Mesothelial cell of epicardium (in vitro differentiated cells): ENCODE measurements at regions not wholly inside any gene's neighbourhood (a gene's known extent, or its start where the extent isn't known, plus 50 kb on each side); places are given as distances from the start of the nearest gene placed in this dataset.

Experiments
- DNase-seq, 2 experiments: peaks; one replicate each; pipeline ENCODE4 v3.0.0; 2021; ENCODE audit warnings: low spot score in 2 of 2; ENCODE audit not compliant: unreplicated experiment in 2 of 2
- H3K27ac Mint-ChIP-seq: 2 replicates; pipeline ENCODE4 v1.8.0; 2021; ENCODE audit warnings: mixed read lengths
- H3K27me3 Mint-ChIP-seq: 2 replicates; pipeline ENCODE4 v1.8.0; 2021; ENCODE audit warnings: low read depth, mixed read lengths
- H3K36me3 Mint-ChIP-seq: 2 replicates; pipeline ENCODE4 v1.8.0; 2021; ENCODE audit warnings: mixed read lengths
- H3K4me1 Mint-ChIP-seq: 2 replicates; pipeline ENCODE4 v1.8.0; 2021; ENCODE audit warnings: mixed read lengths
- H3K4me3 Mint-ChIP-seq: 2 replicates; pipeline ENCODE4 v1.8.0; 2021; ENCODE audit warnings: mild to moderate bottlenecking, moderate library complexity, mixed read lengths
- H3K9me3 Mint-ChIP-seq: 2 replicates; pipeline ENCODE4 v1.8.0; 2021; ENCODE audit warnings: mixed read lengths
- CTCF ChIP-seq: fragments of 200-600 bp; sonication (generic); IDR thresholded peaks from one replicate; pipeline ENCODE4 v1.5.0; 2021; ENCODE audit warnings: antibody characterized with exemption; ENCODE audit not compliant: unreplicated experiment

- Mint-ChIP-seq H3K27me3 (no peaks in the 10 kb centered on the region), H3K4me1 (no peaks in the 10 kb centered on the region), H3K27ac (no peak overlapping the region), H3K36me3 (peaks cover 6% of the 10 kb centered on the region), H3K4me3 (no peak overlapping the region), H3K9me3 (peaks cover 70% of the 10 kb centered on the region)
- TF ChIP-seq CTCF: no peak
- DNase-seq: no peak
These were observed 166.8 kb downstream of the ANKRD30B start for GRCh38 chr18:14914771-14915170.

DNA sequence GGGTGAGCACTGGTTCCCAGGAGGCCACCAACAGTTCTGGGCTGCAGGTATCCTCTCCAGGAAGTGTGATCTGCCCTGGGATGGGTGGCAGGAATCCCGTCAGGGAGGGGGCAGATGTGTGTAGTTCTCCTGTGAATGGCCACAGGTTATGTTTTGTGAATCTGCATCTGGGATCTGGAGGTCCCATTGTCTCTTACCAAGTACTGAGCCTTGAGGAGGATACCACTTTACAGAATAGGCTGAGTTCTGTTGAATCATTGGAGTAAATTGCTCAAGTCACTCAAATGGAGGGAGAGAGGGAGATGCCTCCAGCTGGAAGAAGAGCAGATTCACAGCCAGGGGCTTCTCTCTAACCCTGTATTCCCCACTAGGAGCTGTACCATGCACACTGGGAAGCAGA lies 168.2 kb downstream of the ANKRD30B start:
- no peak for DNase-seq
- Mint-ChIP-seq H3K36me3 (peaks cover 6% of the 10 kb centered on the region), H3K9me3 (peaks cover 70% of the 10 kb centered on the region), H3K27ac (no peak overlapping the region), H3K4me3 (no peak overlapping the region), H3K27me3 (no peaks in the 10 kb centered on the region), H3K4me1 (no peaks in the 10 kb centered on the region)
- TF ChIP-seq CTCF: no peak

- H3K4me3 Mint-ChIP-seq: no peak overlapping the region
- peaks cover 6% of the 10 kb centered on the region for H3K36me3 Mint-ChIP-seq
- peaks cover 69% of the 10 kb centered on the region for H3K9me3 Mint-ChIP-seq
- no peak for DNase-seq
- H3K27me3 Mint-ChIP-seq: no peaks in the 10 kb centered on the region
- no peaks in the 10 kb centered on the region for H3K4me1 Mint-ChIP-seq
- H3K27ac Mint-ChIP-seq: no peak overlapping the region
- TF ChIP-seq CTCF: no peak
These were observed 168.9 kb downstream of the ANKRD30B start for GRCh38 chr18:14916851-14917250.

DNA sequence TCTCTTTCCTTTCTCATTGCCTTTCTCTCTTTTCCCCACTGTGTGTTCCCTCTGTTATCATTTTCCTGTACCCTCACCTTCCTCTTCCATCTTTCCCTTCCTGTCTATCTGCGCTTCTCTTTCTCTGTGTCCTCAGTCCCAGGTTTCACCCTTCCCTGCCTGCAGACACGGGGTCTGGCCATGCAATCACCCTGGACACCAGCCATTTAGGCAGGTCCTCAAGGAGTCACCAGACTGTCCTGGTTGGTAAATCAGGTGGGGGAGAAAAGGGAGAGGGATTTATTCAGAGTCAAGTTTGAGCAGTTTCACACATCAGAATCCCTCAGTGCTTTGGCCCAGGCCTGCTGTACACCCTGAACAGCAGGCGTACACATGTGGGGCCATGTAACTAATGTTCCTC lies 169.3 kb downstream of the ANKRD30B start:
- no peaks in the 10 kb centered on the region for H3K27me3 Mint-ChIP-seq

DNA sequence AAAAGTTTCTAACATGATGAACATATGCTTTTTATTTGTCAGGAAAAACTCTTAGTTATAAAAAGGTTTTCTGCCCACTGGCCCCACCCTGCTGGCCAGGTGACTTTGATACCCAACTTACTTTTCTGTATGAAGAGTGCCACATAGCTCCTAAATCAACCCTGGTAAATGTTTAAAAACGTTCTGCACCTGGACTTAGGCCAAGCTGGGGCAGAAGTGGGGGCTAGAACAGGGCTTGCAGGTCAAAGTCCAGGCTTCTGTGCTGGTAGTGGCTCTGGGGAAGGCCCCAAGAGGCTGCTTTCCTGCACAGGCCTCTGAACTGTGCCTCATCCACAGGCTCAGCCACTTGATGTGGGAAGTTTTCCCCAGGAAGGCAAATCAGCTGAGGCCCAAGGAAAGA lies 171.7 kb downstream of the ANKRD30B start:
- no peak for DNase-seq
- Mint-ChIP-seq H3K4me3 (no peak overlapping the region), H3K27ac (no peak overlapping the region), H3K4me1 (no peaks in the 10 kb centered on the region), H3K36me3 (peaks cover 6% of the 10 kb centered on the region), H3K9me3 (peaks cover 60% of the 10 kb centered on the region), H3K27me3 (no peaks in the 10 kb centered on the region)
- no peak for TF ChIP-seq CTCF

More for the DNA sequence above, 169.3 kb downstream of the ANKRD30B start:
- no peaks in the 10 kb centered on the region for H3K4me1 Mint-ChIP-seq
- H3K9me3 Mint-ChIP-seq: peaks cover 68% of the 10 kb centered on the region
- TF ChIP-seq CTCF: no peak
- H3K4me3 Mint-ChIP-seq: no peak overlapping the region
- DNase-seq: no peak
- H3K36me3 Mint-ChIP-seq: peaks cover 6% of the 10 kb centered on the region
- H3K27ac Mint-ChIP-seq: no peak overlapping the region

GRCh38 chr18:14921031-14921430 lies 173.1 kb downstream of the ANKRD30B start:
- Mint-ChIP-seq H3K27me3 (no peaks in the 10 kb centered on the region), H3K9me3 (peaks cover 60% of the 10 kb centered on the region)

More at GRCh38 chr18:14921031-14921430, 173.1 kb downstream of the ANKRD30B start:
- Mint-ChIP-seq H3K36me3 (peaks cover 6% of the 10 kb centered on the region), H3K27ac (no peak overlapping the region), H3K4me1 (no peaks in the 10 kb centered on the region), H3K4me3 (no peak overlapping the region)
- TF ChIP-seq CTCF: no peak
- no peak for DNase-seq
